ENCODE measurements at regions not wholly inside any gene's neighbourhood (a gene's known extent, or its start where the extent isn't known, plus 50 kb on each side); places are given as distances from the start of the nearest gene placed in this dataset.

DNA sequence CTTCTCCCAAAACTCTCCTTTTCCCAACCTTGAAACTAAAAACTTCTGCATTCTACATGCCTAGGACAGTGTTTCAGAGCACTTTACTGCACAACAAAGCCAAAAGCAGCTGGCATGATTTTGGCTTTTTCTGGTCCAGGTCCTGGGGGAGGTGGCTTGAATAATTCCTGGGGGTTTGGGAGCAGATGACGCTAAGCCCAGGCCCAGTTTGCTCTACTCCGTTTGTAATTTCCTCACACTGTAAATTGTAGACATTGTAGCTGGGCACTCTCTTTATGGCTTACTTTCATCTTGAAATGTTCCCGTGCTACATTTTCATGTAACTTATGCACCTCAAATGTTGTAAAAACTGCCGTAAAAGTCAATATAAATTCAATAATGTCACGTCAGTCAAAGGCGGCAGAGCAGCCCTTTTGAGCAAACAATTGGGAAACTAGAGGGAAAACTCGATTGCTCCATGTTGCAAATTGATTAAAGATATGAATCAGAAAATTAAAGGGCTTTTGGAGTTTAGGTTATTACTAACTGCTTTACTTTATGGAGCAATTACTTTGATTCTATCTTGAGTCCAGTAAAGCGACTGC is 373.2 kb upstream of the SLC14A2 start:
- TF ChIP-seq, protein P1, sequence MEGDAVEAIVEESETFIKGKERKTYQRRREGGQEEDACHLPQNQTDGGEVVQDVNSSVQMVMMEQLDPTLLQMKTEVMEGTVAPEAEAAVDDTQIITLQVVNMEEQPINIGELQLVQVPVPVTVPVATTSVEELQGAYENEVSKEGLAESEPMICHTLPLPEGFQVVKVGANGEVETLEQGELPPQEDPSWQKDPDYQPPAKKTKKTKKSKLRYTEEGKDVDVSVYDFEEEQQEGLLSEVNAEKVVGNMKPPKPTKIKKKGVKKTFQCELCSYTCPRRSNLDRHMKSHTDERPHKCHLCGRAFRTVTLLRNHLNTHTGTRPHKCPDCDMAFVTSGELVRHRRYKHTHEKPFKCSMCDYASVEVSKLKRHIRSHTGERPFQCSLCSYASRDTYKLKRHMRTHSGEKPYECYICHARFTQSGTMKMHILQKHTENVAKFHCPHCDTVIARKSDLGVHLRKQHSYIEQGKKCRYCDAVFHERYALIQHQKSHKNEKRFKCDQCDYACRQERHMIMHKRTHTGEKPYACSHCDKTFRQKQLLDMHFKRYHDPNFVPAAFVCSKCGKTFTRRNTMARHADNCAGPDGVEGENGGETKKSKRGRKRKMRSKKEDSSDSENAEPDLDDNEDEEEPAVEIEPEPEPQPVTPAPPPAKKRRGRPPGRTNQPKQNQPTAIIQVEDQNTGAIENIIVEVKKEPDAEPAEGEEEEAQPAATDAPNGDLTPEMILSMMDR (IDR thresholded peaks at IDR 0.05; ENCODE audit: insufficient read depth, low read depth, low read length) = no peak
- TF ChIP-seq EZH2 (IDR thresholded peaks at IDR 0.05; ENCODE audit: insufficient read depth, low read length) = no peak

Data from astrocyte (in vitro differentiated cells and primary cell).